HepG2 (cell line): ENCODE measurements at regions not wholly inside any gene's neighbourhood (a gene's known extent, or its start where the extent isn't known, plus 50 kb on each side); places are given as distances from the start of the nearest gene placed in this dataset.

ENCODE experiments used
- ATAC-seq: fragments of 200-7000 bp; cut with Tn5 transposase; 3 replicates; pipeline ENCODE4 v1.9.1; 2020; ENCODE audit warnings: mild to moderate bottlenecking, moderate library complexity
- BruUV-seq: library from RNA; stranded (reverse); fragments of 400-500 nt; replicated peaks from 2 replicates; lab custom pipeline; 2021; lab: Mats Ljungman, UMichigan
- CTCF ChIA-PET: fragments of 300-600 bp; formaldehyde crosslinking; extraction: SDS; loops from one replicate; lab custom pipeline; 2021; ENCODE audit warnings: low total read pairs, inconsistent platforms, low intra/inter-chr PET ratio; lab: Yijun Ruan, JAX
- POLR2A ChIA-PET: fragments of 350-600 bp; sonication (Branson Sonifier 250); formaldehyde crosslinking; loops from one replicate; lab custom pipeline; 2020; ENCODE audit warnings: antibody characterized with exemption, inconsistent platforms; lab: Yijun Ruan, JAX
- DNase-seq: peaks from one replicate; pipeline ENCODE4 v3.0.0-alpha.2; 2015; ENCODE audit warnings: low spot score
- FAIRE-seq: peaks from 3 replicates; lab custom pipeline; 2011; peaks lifted over from hg19 to GRCh38; lab: Jason Lieb, UNC
- H2AFZ ChIP-seq: one replicate; pipeline ENCODE4 v1.6.1; 2011; ENCODE audit warnings: low read length, inconsistent platforms
- H3K27ac ChIP-seq: fragments of 300-600 bp; 3 replicates; pipeline ENCODE4 v1.8.0; 2011; ENCODE audit warnings: mixed run types, mild to moderate bottlenecking, mixed read lengths, low read length, inconsistent platforms; ENCODE audit not compliant: insufficient read depth; ENCODE audit errors: extremely low read length
- H3K27me3 ChIP-seq, 2 experiments: fragments of 200-600 bp in 1 of 2; 2 replicates in 1 of 2; 3 replicates in 1 of 2; pipeline versions ENCODE4 v1.6.0 to v1.8.0; 2011; ENCODE audit warnings: low read length in 2 of 2, mild to moderate bottlenecking in 2 of 2, moderate library complexity in 2 of 2, inconsistent platforms in 1 of 2; ENCODE audit not compliant: insufficient read depth in 2 of 2, control insufficient read depth in 1 of 2
- H3K36me3 ChIP-seq, 2 experiments: fragments of 200-600 bp in 1 of 2; replicated peaks in 1 of 2; 2 replicates in 1 of 2; 3 replicates in 1 of 2; pipeline versions ENCODE4 v1.5.1 to v1.8.0; 2011; ENCODE audit warnings: low read length in 2 of 2, inconsistent platforms in 1 of 2; ENCODE audit not compliant: insufficient read depth in 2 of 2, control insufficient read depth in 1 of 2
- H3K4me1 ChIP-seq: 2 replicates; pipeline ENCODE4 v1.5.1; 2012; ENCODE audit warnings: low read length, inconsistent platforms; ENCODE audit not compliant: insufficient read depth
- H3K4me2 ChIP-seq: 2 replicates; pipeline ENCODE4 v1.6.0; 2011; ENCODE audit warnings: low read depth, low read length, inconsistent platforms
- H3K4me3 ChIP-seq, 3 experiments: fragments of 200-600 bp in 1 of 3; sonication (generic), shearing (Covaris generic) in 1 of 3; replicated peaks in 1 of 3; 2 replicates each; pipeline ENCODE4 v1.5.1; 2011 to 2016; ENCODE audit warnings: low read length in 3 of 3, inconsistent platforms in 2 of 3, low read depth in 2 of 3, mild to moderate bottlenecking in 2 of 3, control low read depth in 1 of 3, mixed read lengths in 1 of 3; ENCODE audit not compliant: insufficient read depth in 1 of 3
- H3K79me2 ChIP-seq: one replicate; pipeline ENCODE4 v1.6.1; 2011; ENCODE audit warnings: low read length, inconsistent platforms; ENCODE audit not compliant: insufficient read depth
- H3K9ac ChIP-seq: 2 replicates; pipeline ENCODE4 v1.6.0; 2011; ENCODE audit warnings: mild to moderate bottlenecking, low read depth, low read length, inconsistent platforms; ENCODE audit not compliant: insufficient read depth
- H3K9me3 ChIP-seq: 2 replicates; pipeline ENCODE4 v1.5.1; 2012; ENCODE audit warnings: mild to moderate bottlenecking, low read length
- H4K20me1 ChIP-seq: 2 replicates; pipeline ENCODE4 v1.6.0; 2011; ENCODE audit warnings: inconsistent platforms, mild to moderate bottlenecking, low read length, moderate library complexity; ENCODE audit not compliant: insufficient read depth
- CBX2 ChIP-seq, 2 experiments: fragments of 200-600 bp in 1 of 2; sonication (generic); formaldehyde crosslinking in 1 of 2; IDR thresholded peaks; 2 replicates each; pipeline versions ENCODE4 v1.7.0 to v1.8.1; 2018 to 2022; ENCODE audit warnings: low read depth in 2 of 2, low read length in 1 of 2, mild to moderate bottlenecking in 1 of 2, missing genetic modification reagents in 1 of 2
- CCDC6 ChIP-seq: sonication (generic); formaldehyde crosslinking; IDR thresholded peaks from 2 replicates; pipeline ENCODE4 v1.8.1; 2022; ENCODE audit warnings: mild to moderate bottlenecking, missing genetic modification reagents, moderate library complexity
- FOXM1 ChIP-seq: sonication (generic); formaldehyde crosslinking; IDR thresholded peaks from 2 replicates; pipeline ENCODE4 v1.5.0; 2020; ENCODE audit warnings: missing genetic modification reagents
- GATAD2A ChIP-seq: IDR thresholded peaks from 2 replicates; pipeline ENCODE4 v1.6.1; 2016
- GTF3A ChIP-seq: sonication (generic); formaldehyde crosslinking; conservative IDR thresholded peaks from 2 replicates; pipeline ENCODE4 v1.4.0; 2020; ENCODE audit warnings: mild to moderate bottlenecking, missing genetic modification reagents
- HNF4G ChIP-seq, 2 experiments: sonication (generic) in 1 of 2; formaldehyde crosslinking in 1 of 2; IDR thresholded peaks; 2 replicates each; pipeline versions ENCODE4 v1.4.0 to v1.6.1; 2011 to 2020; ENCODE audit warnings: borderline replicate concordance in 2 of 2, low read depth in 2 of 2, mild to moderate bottlenecking in 2 of 2, low read length in 1 of 2, missing genetic modification reagents in 1 of 2, moderate library complexity in 1 of 2
- HNRNPL ChIP-seq: fragments of 200-400 bp; formaldehyde crosslinking; IDR thresholded peaks from 2 replicates; pipeline ENCODE4 v1.6.1; 2017; ENCODE audit warnings: mild to moderate bottlenecking, low read depth, low read length
- IKZF4 ChIP-seq: sonication (generic); formaldehyde crosslinking; IDR thresholded peaks from 2 replicates; pipeline ENCODE4 v1.5.1; 2020; ENCODE audit warnings: borderline replicate concordance, mild to moderate bottlenecking, low read depth, missing genetic modification reagents; ENCODE audit errors: not compliant biosample characterization
- KLF13 ChIP-seq: sonication (generic); formaldehyde crosslinking; IDR thresholded peaks from 2 replicates; pipeline ENCODE4 v1.4.0; 2020; ENCODE audit warnings: mild to moderate bottlenecking, missing genetic modification reagents
- MATR3 ChIP-seq: sonication (generic); formaldehyde crosslinking; IDR thresholded peaks from 2 replicates; pipeline ENCODE4 v1.4.0; 2020; ENCODE audit warnings: missing genetic modification reagents
- POLR2AphosphoS2 ChIP-seq: IDR thresholded peaks from 2 replicates; pipeline ENCODE4 v1.6.1; 2011; ENCODE audit warnings: low read depth, low read length, improper control_type of control experiment
- RFX3 ChIP-seq: IDR thresholded peaks from 2 replicates; pipeline ENCODE4 v1.6.1; 2016; ENCODE audit warnings: missing biosample characterization, missing genetic modification reagents
- SP5 ChIP-seq: IDR thresholded peaks from 2 replicates; pipeline ENCODE4 v1.6.1; 2016; ENCODE audit warnings: low read depth, borderline replicate concordance
- TCF7 ChIP-seq: sonication (generic); IDR thresholded peaks from 2 replicates; pipeline ENCODE4 v1.6.1; 2016; ENCODE audit warnings: antibody characterized with exemption, low read depth
- ZMAT3 ChIP-seq: sonication (generic); formaldehyde crosslinking; conservative IDR thresholded peaks from 2 replicates; pipeline ENCODE4 v1.7.0; 2021; ENCODE audit warnings: missing genetic modification reagents
- ZNF614 ChIP-seq: IDR thresholded peaks from 2 replicates; pipeline ENCODE4 v1.6.1; 2018; ENCODE audit warnings: missing biosample characterization, missing genetic modification reagents, inconsistent platforms, borderline replicate concordance
- ZNF841 ChIP-seq: sonication (generic); formaldehyde crosslinking; IDR thresholded peaks from 2 replicates; pipeline ENCODE4 v1.8.1; 2023; ENCODE audit warnings: missing genetic modification reagents, borderline replicate concordance
- WGBS: methylation state at CpG from one replicate; pipeline ENCODE4 v1.1.6; 2017; ENCODE audit warnings: low lambda C conversion rate; 5-methylcytosine and 5-hydroxymethylcytosine counted together
- in situ Hi-C: cut with HindIII; loops from 2 replicates; pipeline ENCODE4 v1.10.0; 2017; ENCODE audit warnings: low pct_unique_long_range_greater_than_20kb; ENCODE audit not compliant: extremely low pct_ligation_motif_present
- intact Hi-C: fragments of 100-400 bp; cut with micrococcal nuclease; formaldehyde crosslinking; loops from one replicate; pipeline ENCODE4 v1.10.0; 2022; ENCODE audit not compliant: unreplicated experiment
- TF ChIP-seq, protein P1 (sequence below): sonication (generic); formaldehyde crosslinking; IDR thresholded peaks from 2 replicates; pipeline ENCODE4 v1.8.0; 2022; ENCODE audit warnings: mild to moderate bottlenecking, missing genetic modification reagents; ENCODE audit not compliant: insufficient replicate concordance
- TF ChIP-seq, protein P2 (sequence below): sonication (generic); IDR thresholded peaks from 2 replicates; pipeline ENCODE4 v1.6.1; 2016; ENCODE audit warnings: low read depth, borderline replicate concordance

DNA sequence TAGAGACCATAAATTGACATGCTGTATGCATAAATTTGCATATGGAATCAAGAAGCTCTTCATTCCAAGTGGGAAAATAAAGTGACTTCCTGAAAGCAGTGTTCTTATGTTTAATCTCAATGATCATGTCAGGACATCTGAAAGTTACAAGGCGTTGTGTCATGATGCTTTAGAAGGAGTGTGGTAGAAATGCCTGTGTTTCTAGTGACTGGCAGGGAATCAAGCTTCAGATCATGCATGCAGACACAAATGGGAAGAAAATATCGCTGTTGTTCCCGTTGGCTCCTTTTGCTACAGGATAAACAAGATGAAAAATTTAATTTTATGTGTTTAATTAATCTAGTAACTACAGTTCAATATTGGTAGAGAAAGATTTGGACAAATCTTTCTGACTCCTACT lies 298.1 kb upstream of the SYT1 start:
- Histone ChIP-seq H3K27ac (no peak overlapping the region), H3K4me3 (no peak overlapping the region), H3K79me2 (no peaks in the 10 kb centered on the region), H3K9ac (no peak overlapping the region), H3K9me3 (no peaks in the 10 kb centered on the region), H2AFZ (no peak overlapping the region), H3K4me2 (no peak overlapping the region), H4K20me1 (no peaks in the 10 kb centered on the region), H3K4me1 (no peaks in the 10 kb centered on the region), H3K36me3 (no peaks in the 10 kb centered on the region), H3K27me3 (no peaks in the 10 kb centered on the region)
- ATAC-seq = no peak
- intact Hi-C loops (loop anchor here (10.0 kb wide), 1 partner anchor 778 kb away; no protein-coding TSS in a partner anchor), in situ Hi-C loops (no loop called here)
- no peak for FAIRE-seq
- TF ChIP-seq CBX2 (IDR thresholded peaks at IDR 0.05; ENCODE audit: low read depth, low read length) = no peak
- TF ChIP-seq CBX2 (CRISPR knock-in tag; IDR thresholded peaks at IDR 0.05; ENCODE audit: low read depth) = no peak
- TF ChIP-seq CCDC6 (CRISPR knock-in tag) = no peak
- TF ChIP-seq ZNF841 = no peak
- no peak for TF ChIP-seq FOXM1 (CRISPR knock-in tag)
- TF ChIP-seq MATR3 (CRISPR knock-in tag) = no peak
- no peak for TF ChIP-seq GTF3A
- no peak for TF ChIP-seq IKZF4
- TF ChIP-seq HNRNPL = no peak
- TF ChIP-seq KLF13 (CRISPR knock-in tag) = no peak
- TF ChIP-seq GATAD2A = no peak
- no peak for TF ChIP-seq TCF7
- TF ChIP-seq, protein P1, sequence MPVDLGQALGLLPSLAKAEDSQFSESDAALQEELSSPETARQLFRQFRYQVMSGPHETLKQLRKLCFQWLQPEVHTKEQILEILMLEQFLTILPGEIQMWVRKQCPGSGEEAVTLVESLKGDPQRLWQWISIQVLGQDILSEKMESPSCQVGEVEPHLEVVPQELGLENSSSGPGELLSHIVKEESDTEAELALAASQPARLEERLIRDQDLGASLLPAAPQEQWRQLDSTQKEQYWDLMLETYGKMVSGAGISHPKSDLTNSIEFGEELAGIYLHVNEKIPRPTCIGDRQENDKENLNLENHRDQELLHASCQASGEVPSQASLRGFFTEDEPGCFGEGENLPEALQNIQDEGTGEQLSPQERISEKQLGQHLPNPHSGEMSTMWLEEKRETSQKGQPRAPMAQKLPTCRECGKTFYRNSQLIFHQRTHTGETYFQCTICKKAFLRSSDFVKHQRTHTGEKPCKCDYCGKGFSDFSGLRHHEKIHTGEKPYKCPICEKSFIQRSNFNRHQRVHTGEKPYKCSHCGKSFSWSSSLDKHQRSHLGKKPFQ = no peak
- no peak for TF ChIP-seq HNF4G (IDR thresholded peaks at IDR 0.05; ENCODE audit: borderline replicate concordance, low read depth, low read length)
- TF ChIP-seq HNF4G (CRISPR knock-in tag; IDR thresholded peaks at IDR 0.05; ENCODE audit: borderline replicate concordance, low read depth) = no peak
- TF ChIP-seq POLR2AphosphoS2 = no peak
- no peak for TF ChIP-seq ZMAT3 (CRISPR knock-in tag)
- TF ChIP-seq RFX3 = no peak
- TF ChIP-seq ZNF614 (CRISPR knock-in tag) = no peak
- TF ChIP-seq SP5 = no peak
- TF ChIP-seq, protein P2, sequence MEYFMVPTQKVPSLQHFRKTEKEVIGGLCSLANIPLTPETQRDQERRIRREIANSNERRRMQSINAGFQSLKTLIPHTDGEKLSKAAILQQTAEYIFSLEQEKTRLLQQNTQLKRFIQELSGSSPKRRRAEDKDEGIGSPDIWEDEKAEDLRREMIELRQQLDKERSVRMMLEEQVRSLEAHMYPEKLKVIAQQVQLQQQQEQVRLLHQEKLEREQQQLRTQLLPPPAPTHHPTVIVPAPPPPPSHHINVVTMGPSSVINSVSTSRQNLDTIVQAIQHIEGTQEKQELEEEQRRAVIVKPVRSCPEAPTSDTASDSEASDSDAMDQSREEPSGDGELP = no peak
- WGBS = 1% methylated on average over 3 of the region's 3 CpGs
- ChIA-PET POLR2A (no interaction called here), CTCF (no interaction called here)
- no TSS peak for BruUV-seq
- DNase-seq = no peak
